H9 (cell line): ENCODE measurements at regions not wholly inside any gene's neighbourhood (a gene's known extent, or its start where the extent isn't known, plus 50 kb on each side); places are given as distances from the start of the nearest gene placed in this dataset.

Experiments
- DNase-seq: peaks from one replicate; pipeline ENCODE4 v3.0.0-alpha.2; 2017
- H2AFZ ChIP-seq: one replicate; pipeline ENCODE4 v1.6.1; 2013; ENCODE audit warnings: mild to moderate bottlenecking, low read length, control low read depth, moderate library complexity
- H2AK5ac ChIP-seq: 2 replicates; pipeline ENCODE4 v1.6.1; 2013; ENCODE audit warnings: low read length, control low read depth, mixed read lengths; ENCODE audit not compliant: insufficient read length
- H2BK120ac ChIP-seq: one replicate; pipeline ENCODE4 v1.6.1; 2013; ENCODE audit warnings: low read depth, mild to moderate bottlenecking, low read length, control low read depth, inconsistent platforms; ENCODE audit not compliant: poor library complexity, severe bottlenecking
- H2BK12ac ChIP-seq: 2 replicates; pipeline ENCODE4 v1.6.1; 2013; ENCODE audit warnings: low read length, control low read depth, mixed read lengths, low read depth; ENCODE audit not compliant: insufficient read length
- H2BK15ac ChIP-seq: 2 replicates; pipeline ENCODE4 v1.6.1; 2013; ENCODE audit warnings: low read depth, low read length, control low read depth
- H2BK20ac ChIP-seq: one replicate; pipeline ENCODE4 v1.6.1; 2013; ENCODE audit warnings: low read depth, mild to moderate bottlenecking, low read length, control low read depth, inconsistent platforms; ENCODE audit not compliant: poor library complexity, severe bottlenecking
- H2BK5ac ChIP-seq: 2 replicates; pipeline ENCODE4 v1.6.1; 2013; ENCODE audit warnings: low read length, control low read depth, mixed read lengths; ENCODE audit not compliant: insufficient read length
- H3K14ac ChIP-seq: 2 replicates; pipeline ENCODE4 v1.6.1; 2013; ENCODE audit warnings: low read length, control low read depth; ENCODE audit not compliant: insufficient read depth
- H3K18ac ChIP-seq: 2 replicates; pipeline ENCODE4 v1.6.1; 2013; ENCODE audit warnings: low read depth, mild to moderate bottlenecking, mixed read lengths, low read length, control low read depth; ENCODE audit not compliant: insufficient read length
- H3K23ac ChIP-seq: 2 replicates; pipeline ENCODE4 v1.6.1; 2013; ENCODE audit warnings: low read length, control low read depth, mixed read lengths, low read depth; ENCODE audit not compliant: insufficient read length
- H3K23me2 ChIP-seq: 2 replicates; pipeline ENCODE4 v1.6.1; 2013; ENCODE audit warnings: low read depth, mild to moderate bottlenecking, mixed read lengths, low read length, control low read depth; ENCODE audit not compliant: insufficient read length, poor library complexity, severe bottlenecking
- H3K27ac ChIP-seq: 2 replicates; pipeline ENCODE4 v1.5.1; 2013; ENCODE audit warnings: low read length, control low read depth, mixed read lengths, low read depth; ENCODE audit not compliant: insufficient read length
- H3K27me3 ChIP-seq: 2 replicates; pipeline ENCODE4 v1.6.1; 2013; ENCODE audit warnings: low read length, control low read depth, inconsistent platforms; ENCODE audit not compliant: insufficient read depth
- H3K4ac ChIP-seq: 2 replicates; pipeline ENCODE4 v1.6.1; 2013; ENCODE audit warnings: low read depth, mild to moderate bottlenecking, control low read depth, inconsistent platforms, low read length, moderate library complexity
- H3K4me1 ChIP-seq: 2 replicates; pipeline ENCODE4 v1.6.1; 2013; ENCODE audit warnings: low read length, control low read depth, inconsistent platforms; ENCODE audit not compliant: insufficient read depth
- H3K4me2 ChIP-seq: 2 replicates; pipeline ENCODE4 v1.6.1; 2013; ENCODE audit warnings: low read length, control low read depth, mixed read lengths; ENCODE audit not compliant: insufficient read length, insufficient read depth
- H3K56ac ChIP-seq: 2 replicates; pipeline ENCODE4 v1.6.1; 2013; ENCODE audit warnings: low read depth, mild to moderate bottlenecking, mixed read lengths, low read length, control low read depth; ENCODE audit not compliant: insufficient read length
- H3K79me1 ChIP-seq: 2 replicates; pipeline ENCODE4 v1.6.1; 2013; ENCODE audit warnings: low read depth, mild to moderate bottlenecking, moderate library complexity, low read length, control low read depth, inconsistent platforms; ENCODE audit not compliant: insufficient read depth, poor library complexity, severe bottlenecking
- H3K79me2 ChIP-seq: 2 replicates; pipeline ENCODE4 v1.6.1; 2013; ENCODE audit warnings: low read length, control low read depth, inconsistent platforms; ENCODE audit not compliant: insufficient read depth
- H3K9ac ChIP-seq: 2 replicates; pipeline ENCODE4 v1.6.1; 2013; ENCODE audit warnings: low read length, control low read depth, mixed read lengths; ENCODE audit not compliant: insufficient read length; ENCODE audit errors: extremely low read depth
- H3K9me3 ChIP-seq: one replicate; pipeline ENCODE4 v1.6.1; 2013; ENCODE audit warnings: low read depth, low read length, inconsistent platforms; ENCODE audit not compliant: control insufficient read depth
- H3T11ph ChIP-seq: one replicate; pipeline ENCODE4 v1.6.1; 2013; ENCODE audit warnings: mild to moderate bottlenecking, low read length, control low read depth, inconsistent platforms
- H4K20me1 ChIP-seq: one replicate; pipeline ENCODE4 v1.6.1; 2013; ENCODE audit not compliant: control insufficient read depth, insufficient read length, insufficient read depth
- H4K5ac ChIP-seq: 2 replicates; pipeline ENCODE4 v1.6.1; 2013; ENCODE audit warnings: low read depth, mild to moderate bottlenecking, mixed read lengths, low read length, control low read depth; ENCODE audit not compliant: insufficient read length
- H4K8ac ChIP-seq: replicated peaks from 2 replicates; pipeline ENCODE4 v1.6.1; 2013; ENCODE audit warnings: low read length, control low read depth, mixed read lengths, low read depth; ENCODE audit not compliant: insufficient read length
- H4K91ac ChIP-seq: 2 replicates; pipeline ENCODE4 v1.6.1; 2013; ENCODE audit warnings: low read depth, mild to moderate bottlenecking, moderate library complexity, mixed read lengths, low read length, control low read depth; ENCODE audit not compliant: insufficient read length
- H3K27ac Mint-ChIP-seq, 3 experiments: 2 replicates in 2 of 3; 3 replicates in 1 of 3; pipeline ENCODE4 v1.8.0; 2020 to 2021; ENCODE audit warnings: mixed read lengths in 3 of 3, mild to moderate bottlenecking in 1 of 3, moderate library complexity in 1 of 3
- H3K27me3 Mint-ChIP-seq: 2 replicates; pipeline ENCODE4 v1.8.0; 2021; ENCODE audit warnings: low read depth, mild to moderate bottlenecking, moderate library complexity, mixed read lengths
- H3K36me3 Mint-ChIP-seq, 3 experiments: 2 replicates in 2 of 3; 3 replicates in 1 of 3; pipeline ENCODE4 v1.8.0; 2020 to 2021; ENCODE audit warnings: low read depth in 3 of 3, mixed read lengths in 3 of 3; ENCODE audit not compliant: insufficient read depth in 1 of 3
- H3K4me1 Mint-ChIP-seq, 2 experiments: 2 replicates each; pipeline ENCODE4 v1.8.0; 2020; ENCODE audit warnings: mixed read lengths in 2 of 2
- H3K4me3 Mint-ChIP-seq, 2 experiments: 2 replicates in 1 of 2; 3 replicates in 1 of 2; pipeline ENCODE4 v1.8.0; 2020 to 2021; ENCODE audit warnings: mild to moderate bottlenecking in 2 of 2, mixed read lengths in 2 of 2, moderate library complexity in 1 of 2
- H3K9me3 Mint-ChIP-seq, 2 experiments: 2 replicates in 1 of 2; 3 replicates in 1 of 2; pipeline ENCODE4 v1.8.0; 2020; ENCODE audit warnings: mild to moderate bottlenecking in 2 of 2, mixed read lengths in 2 of 2, moderate library complexity in 1 of 2
- CTCF ChIP-seq: fragments of 200-600 bp; sonication (generic); conservative IDR thresholded peaks from 3 replicates; pipeline ENCODE4 v1.8.0; 2021; ENCODE audit warnings: antibody characterized with exemption, mild to moderate bottlenecking
- WGBS: extraction: QIAGEN DNeasy Blood & Tissue Kit; methylation state at CpG from one replicate; pipeline ENCODE4 v1.1.7; 2013; ENCODE audit warnings: missing lambda C conversion rate, low lambda C conversion rate, mixed read lengths; ENCODE audit not compliant: insufficient read length; ENCODE audit errors: extremely low coverage; 5-methylcytosine and 5-hydroxymethylcytosine counted together

GRCh38 chr9:101931756-101932155 lies 193.3 kb upstream of the GRIN3A start:
- H3K9me3 ChIP-seq = no peaks in the 10 kb centered on the region
- H3K14ac ChIP-seq = no peak overlapping the region
- no peak overlapping the region for H2BK15ac ChIP-seq
- H3K56ac ChIP-seq = no peak overlapping the region
- no peak overlapping the region for H3K4me2 ChIP-seq
- no peak overlapping the region for H3K4me3 Mint-ChIP-seq
- H3K9me3 Mint-ChIP-seq = no peaks in the 10 kb centered on the region
- no peak overlapping the region for H2AK5ac ChIP-seq
- no peak for TF ChIP-seq CTCF
- H3K27ac ChIP-seq = no peak overlapping the region
- no peak overlapping the region for H3K9ac ChIP-seq
- no peak overlapping the region for H3T11ph ChIP-seq
- H3K79me1 ChIP-seq = no peaks in the 10 kb centered on the region
- H4K91ac ChIP-seq = no peak overlapping the region
- no peaks in the 10 kb centered on the region for H3K79me2 ChIP-seq
- H3K4me1 ChIP-seq = no peaks in the 10 kb centered on the region
- no peaks in the 10 kb centered on the region for H3K27me3 ChIP-seq
- H3K27me3 Mint-ChIP-seq = no peaks in the 10 kb centered on the region; the same call in 1 of the 2 replicates
- H3K4ac ChIP-seq = no peak overlapping the region
- peaks cover 0 to 4% of the 10 kb centered on the region in 2 experiments; a peak in 1 of 4 replicates for H3K4me1 Mint-ChIP-seq
- H4K5ac ChIP-seq = no peak overlapping the region
- WGBS = no CpG with 5 or more reads among the region's 2 CpGs
- no peaks in the 10 kb centered on the region for H3K23me2 ChIP-seq
- no peak overlapping the region for H2BK120ac ChIP-seq
- no peak overlapping the region for H3K27ac Mint-ChIP-seq
- DNase-seq = no peak
- H3K18ac ChIP-seq = no peak overlapping the region
- H4K8ac ChIP-seq = no peak overlapping the region
- H2BK5ac ChIP-seq = no peak overlapping the region
- H3K36me3 Mint-ChIP-seq = no peaks in the 10 kb centered on the region; a peak in 1 of 7 replicates
- no peak overlapping the region for H3K23ac ChIP-seq
- H2BK12ac ChIP-seq = no peak overlapping the region
- no peak overlapping the region for H2AFZ ChIP-seq
- H2BK20ac ChIP-seq = no peak overlapping the region
- H4K20me1 ChIP-seq = no peaks in the 10 kb centered on the region
